Trophoblast cell (in vitro differentiated cells and primary cell): ENCODE measurements at regions not wholly inside any gene's neighbourhood (a gene's known extent, or its start where the extent isn't known, plus 50 kb on each side); places are given as distances from the start of the nearest gene placed in this dataset.

Source experiments
- DNase-seq, 2 donors: peaks; one replicate each; pipeline ENCODE4 v3.0.0-alpha.2; 2016
- H2AFZ ChIP-seq: 2 replicates; pipeline ENCODE4 v1.6.1; 2013; ENCODE audit warnings: low read length, moderate library complexity, mild to moderate bottlenecking; ENCODE audit not compliant: insufficient read depth, poor library complexity
- H2AK5ac ChIP-seq: 2 replicates; pipeline ENCODE4 v1.6.1; 2013; ENCODE audit warnings: mild to moderate bottlenecking, low read length
- H2BK120ac ChIP-seq: 2 replicates; pipeline ENCODE4 v1.6.1; 2013; ENCODE audit warnings: low read length, mild to moderate bottlenecking, moderate library complexity; ENCODE audit not compliant: insufficient read depth, poor library complexity
- H2BK12ac ChIP-seq: 2 replicates; pipeline ENCODE4 v1.6.1; 2013; ENCODE audit warnings: mild to moderate bottlenecking, low read length, moderate library complexity
- H2BK5ac ChIP-seq: 2 replicates; pipeline ENCODE4 v1.6.1; 2013; ENCODE audit warnings: low read length, low read depth, moderate library complexity, mild to moderate bottlenecking; ENCODE audit not compliant: poor library complexity
- H3K14ac ChIP-seq: 2 replicates; pipeline ENCODE4 v1.6.1; 2013; ENCODE audit warnings: mild to moderate bottlenecking, low read length
- H3K18ac ChIP-seq: 2 replicates; pipeline ENCODE4 v1.6.1; 2013; ENCODE audit warnings: mild to moderate bottlenecking, low read length
- H3K23ac ChIP-seq: 2 replicates; pipeline ENCODE4 v1.6.1; 2013; ENCODE audit warnings: low read length
- H3K27ac ChIP-seq: 2 replicates; pipeline ENCODE4 v1.5.1; 2013; ENCODE audit warnings: low read depth, mild to moderate bottlenecking, inconsistent platforms, low read length, moderate library complexity
- H3K27me3 ChIP-seq: 2 replicates; pipeline ENCODE4 v1.6.1; 2013; ENCODE audit warnings: inconsistent platforms, mild to moderate bottlenecking, low read length, moderate library complexity; ENCODE audit not compliant: insufficient read depth
- H3K36me3 ChIP-seq, 2 experiments: 1 replicate in 1 of 2; 2 replicates in 1 of 2; pipeline ENCODE4 v1.6.1; 2013; ENCODE audit warnings: low read length in 2 of 2, mild to moderate bottlenecking in 2 of 2, moderate library complexity in 1 of 2; ENCODE audit not compliant: insufficient read depth in 2 of 2, control insufficient read depth in 1 of 2
- H3K4ac ChIP-seq: 2 replicates; pipeline ENCODE4 v1.6.1; 2013; ENCODE audit warnings: low read depth, mild to moderate bottlenecking, low read length, moderate library complexity
- H3K4me1 ChIP-seq, 2 experiments: 1 replicate in 1 of 2; 2 replicates in 1 of 2; pipeline ENCODE4 v1.6.1; 2013; ENCODE audit warnings: low read length in 2 of 2, mild to moderate bottlenecking in 2 of 2, moderate library complexity in 1 of 2; ENCODE audit not compliant: insufficient read depth in 2 of 2, control insufficient read depth in 1 of 2
- H3K4me2 ChIP-seq: 2 replicates; pipeline ENCODE4 v1.6.1; 2013; ENCODE audit warnings: inconsistent platforms, mild to moderate bottlenecking, low read length, moderate library complexity
- H3K4me3 ChIP-seq: 2 replicates; pipeline ENCODE4 v1.5.1; 2013; ENCODE audit warnings: mild to moderate bottlenecking, low read depth, low read length, inconsistent platforms
- H3K79me1 ChIP-seq: one replicate; pipeline ENCODE4 v1.6.1; 2013; ENCODE audit warnings: low read length
- H3K79me2 ChIP-seq: 2 replicates; pipeline ENCODE4 v1.6.1; 2013; ENCODE audit warnings: low read length, mild to moderate bottlenecking; ENCODE audit not compliant: control insufficient read depth, insufficient read depth, poor library complexity
- H3K9ac ChIP-seq: 2 replicates; pipeline ENCODE4 v1.6.1; 2013; ENCODE audit warnings: mild to moderate bottlenecking, low read length
- H3K9me3 ChIP-seq: 2 replicates; pipeline ENCODE4 v1.6.1; 2013; ENCODE audit warnings: low read depth, mild to moderate bottlenecking, control low read depth, inconsistent platforms, low read length; ENCODE audit not compliant: insufficient read depth
- H4K12ac ChIP-seq: 2 replicates; pipeline ENCODE4 v1.6.1; 2013; ENCODE audit warnings: low read depth, mild to moderate bottlenecking, low read length, moderate library complexity
- H4K8ac ChIP-seq: 2 replicates; pipeline ENCODE4 v1.6.1; 2013; ENCODE audit warnings: low read depth, mild to moderate bottlenecking, low read length, moderate library complexity
- H4K91ac ChIP-seq: one replicate; pipeline ENCODE4 v1.6.1; 2013; ENCODE audit warnings: low read depth, mild to moderate bottlenecking, low read length, moderate library complexity
- WGBS: extraction: QIAGEN DNeasy Blood & Tissue Kit; methylation state at CpG from one replicate; pipeline ENCODE4 v1.1.7; 2013; ENCODE audit warnings: missing lambda C conversion rate; ENCODE audit not compliant: insufficient read length, insufficient coverage; ENCODE audit errors: extremely low coverage; 5-methylcytosine and 5-hydroxymethylcytosine counted together

- Histone ChIP-seq H2BK12ac (no peak overlapping the region), H4K12ac (no peak overlapping the region), H3K27me3 (no peaks in the 10 kb centered on the region), H3K79me1 (no peaks in the 10 kb centered on the region), H3K23ac (no peak overlapping the region), H2AK5ac (no peak overlapping the region), H2AFZ (no peak overlapping the region), H3K14ac (no peak overlapping the region), H3K36me3 (no peaks in the 10 kb centered on the region), H4K8ac (no peak overlapping the region), H3K9me3 (no peaks in the 10 kb centered on the region), H3K4me3 (no peak overlapping the region), H3K4ac (no peak overlapping the region), H3K18ac (no peak overlapping the region), H3K4me1 (no peaks in the 10 kb centered on the region), H2BK5ac (no peak overlapping the region), H3K4me2 (no peak overlapping the region), H4K91ac (no peak overlapping the region), H3K27ac (no peak overlapping the region), H3K9ac (no peak overlapping the region), H3K79me2 (no peaks in the 10 kb centered on the region), H2BK120ac (no peak overlapping the region)
- DNase-seq, result no peak
- WGBS, result no CpG with 5 or more reads among the region's 5 CpGs
Observed at GRCh38 chr2:5897249-5897648, 205.1 kb downstream of the SOX11 start.

GRCh38 chr2:5898667-5899066, 206.5 kb downstream of the SOX11 start:
- no CpG with 5 or more reads among the region's 3 CpGs for WGBS
- Histone ChIP-seq H3K27me3 (no peaks in the 10 kb centered on the region), H3K23ac (no peak overlapping the region), H4K12ac (no peak overlapping the region), H2AK5ac (no peak overlapping the region), H3K36me3 (no peaks in the 10 kb centered on the region), H3K4me3 (no peak overlapping the region), H4K8ac (no peak overlapping the region), H3K14ac (no peak overlapping the region), H2BK5ac (no peak overlapping the region), H3K4me2 (no peak overlapping the region), H3K9ac (no peak overlapping the region), H3K27ac (no peak overlapping the region), H3K4me1 (no peaks in the 10 kb centered on the region), H4K91ac (no peak overlapping the region), H2AFZ (no peak overlapping the region), H3K79me2 (no peaks in the 10 kb centered on the region), H2BK120ac (no peak overlapping the region), H3K4ac (no peak overlapping the region), H3K18ac (no peak overlapping the region), H3K9me3 (no peaks in the 10 kb centered on the region), H3K79me1 (no peaks in the 10 kb centered on the region), H2BK12ac (no peak overlapping the region)
- no peak for DNase-seq

- Histone ChIP-seq H3K4ac (no peak overlapping the region), H3K9me3 (no peaks in the 10 kb centered on the region), H3K4me3 (no peak overlapping the region), H3K27ac (no peak overlapping the region), H3K4me2 (no peak overlapping the region), H4K12ac (no peak overlapping the region), H3K14ac (no peak overlapping the region), H3K4me1 (no peaks in the 10 kb centered on the region), H3K23ac (no peak overlapping the region), H3K18ac (no peak overlapping the region), H3K79me2 (no peaks in the 10 kb centered on the region), H2BK120ac (no peak overlapping the region), H3K27me3 (no peaks in the 10 kb centered on the region), H4K91ac (no peak overlapping the region), H3K9ac (no peak overlapping the region), H2BK5ac (no peak overlapping the region), H3K36me3 (no peaks in the 10 kb centered on the region), H2BK12ac (no peak overlapping the region), H3K79me1 (no peaks in the 10 kb centered on the region), H2AFZ (no peak overlapping the region), H4K8ac (no peak overlapping the region), H2AK5ac (no peak overlapping the region)
- no CpG with 5 or more reads among the region's 2 CpGs for WGBS
- DNase-seq, result no peak
Observed at GRCh38 chr2:5905661-5906060, 213.5 kb downstream of the SOX11 start.

GRCh38 chr2:5908071-5908470, 215.9 kb downstream of the SOX11 start:
- H3K4ac ChIP-seq, result no peak overlapping the region
- H4K91ac ChIP-seq, result no peak overlapping the region
- no peak overlapping the region for H3K4me2 ChIP-seq
- DNase-seq, result no peak
- no peak overlapping the region for H3K9ac ChIP-seq
- no peaks in the 10 kb centered on the region for H3K9me3 ChIP-seq
- no peak overlapping the region for H4K12ac ChIP-seq
- no peak overlapping the region for H2BK12ac ChIP-seq
- H2BK120ac ChIP-seq, result no peak overlapping the region
- WGBS, result no CpG with 5 or more reads among the region's 2 CpGs
- no peak overlapping the region for H2AK5ac ChIP-seq
- no peak overlapping the region for H3K4me3 ChIP-seq
- no peaks in the 10 kb centered on the region for H3K36me3 ChIP-seq
- H3K23ac ChIP-seq, result no peak overlapping the region
- H3K14ac ChIP-seq, result no peak overlapping the region
- no peaks in the 10 kb centered on the region for H3K27me3 ChIP-seq
- H3K27ac ChIP-seq, result no peak overlapping the region
- no peaks in the 10 kb centered on the region for H3K4me1 ChIP-seq
- H2AFZ ChIP-seq, result no peak overlapping the region
- no peak overlapping the region for H2BK5ac ChIP-seq
- no peaks in the 10 kb centered on the region for H3K79me1 ChIP-seq
- no peak overlapping the region for H3K18ac ChIP-seq
- H3K79me2 ChIP-seq, result no peaks in the 10 kb centered on the region
- no peak overlapping the region for H4K8ac ChIP-seq
